ENCODE measurements at regions not wholly inside any gene's neighbourhood (a gene's known extent, or its start where the extent isn't known, plus 50 kb on each side); places are given as distances from the start of the nearest gene placed in this dataset.

DNA sequence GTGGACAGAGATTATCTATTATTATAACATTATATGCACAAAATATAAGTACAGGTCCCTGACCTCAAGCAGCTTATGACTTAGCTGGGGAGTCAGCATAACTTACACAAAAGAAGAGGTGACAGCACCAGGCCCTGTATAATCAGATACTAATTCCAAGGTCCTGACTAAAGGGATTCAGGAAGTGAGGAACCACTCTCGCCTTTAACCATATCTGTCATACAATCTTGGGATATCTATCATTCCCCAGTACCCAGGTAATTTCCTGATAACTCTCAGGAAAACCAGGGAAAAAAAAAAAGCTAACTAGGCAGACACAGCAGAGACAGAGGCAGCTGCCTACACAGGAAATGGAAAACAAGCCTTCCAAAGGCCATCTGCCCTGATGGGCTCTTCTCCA is 78.5 kb upstream of the CAMK1G start:
- intact Hi-C loops (cut with micrococcal nuclease; ENCODE audit: unreplicated experiment) = no loop called here

DNA sequence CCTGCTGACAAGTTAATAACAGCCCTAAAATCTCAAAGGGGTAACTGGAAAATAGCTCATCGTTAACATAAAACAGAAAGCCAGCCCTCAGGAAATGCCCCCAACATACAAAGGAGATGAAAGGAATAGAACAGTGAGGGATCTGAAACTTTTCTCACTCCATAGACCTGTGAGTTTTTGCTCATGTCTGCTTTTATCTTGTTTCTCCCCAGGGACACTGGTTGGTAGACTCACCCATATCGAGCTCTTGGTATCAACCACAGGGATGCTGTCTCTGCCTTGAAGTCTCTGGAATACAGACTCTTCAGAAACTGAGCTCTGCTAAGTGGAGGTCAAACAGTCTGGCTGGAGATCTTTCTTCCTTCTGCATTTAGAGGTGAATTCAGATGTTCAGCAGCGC is 77.4 kb upstream of the CAMK1G start:
- POLR2A ChIA-PET = no interaction called here

More for the DNA sequence above, 78.5 kb upstream of the CAMK1G start:
- H3K36me3 Mint-ChIP-seq (ENCODE audit: insufficient read depth, unreplicated experiment) = no peaks in the 10 kb centered on the region
- ChIA-PET CTCF (interaction anchor here (1.3 kb wide), 1 partner anchor 9 kb away, joined by 5 read pairs; no protein-coding TSS in a partner anchor), POLR2A (no interaction called here)
- Histone ChIP-seq H3K4me1 (no peaks in the 10 kb centered on the region), H3K36me3 (ENCODE audit: control insufficient read depth, insufficient read depth, low read length) (no peaks in the 10 kb centered on the region), H3K9me3 (peaks cover 10% of the 10 kb centered on the region; the same call in 1 of the 2 replicates), H3K27me3 (replicated peaks; ENCODE audit: control insufficient read depth, insufficient read depth, low read length) (no peaks in the 10 kb centered on the region), H3K4me3 (ENCODE audit: low read depth, low read length) (no peak overlapping the region)
- H3K9me3 Mint-ChIP-seq (ENCODE audit: unreplicated experiment) = peaks cover 16% of the 10 kb centered on the region
- TF ChIP-seq, protein P1, sequence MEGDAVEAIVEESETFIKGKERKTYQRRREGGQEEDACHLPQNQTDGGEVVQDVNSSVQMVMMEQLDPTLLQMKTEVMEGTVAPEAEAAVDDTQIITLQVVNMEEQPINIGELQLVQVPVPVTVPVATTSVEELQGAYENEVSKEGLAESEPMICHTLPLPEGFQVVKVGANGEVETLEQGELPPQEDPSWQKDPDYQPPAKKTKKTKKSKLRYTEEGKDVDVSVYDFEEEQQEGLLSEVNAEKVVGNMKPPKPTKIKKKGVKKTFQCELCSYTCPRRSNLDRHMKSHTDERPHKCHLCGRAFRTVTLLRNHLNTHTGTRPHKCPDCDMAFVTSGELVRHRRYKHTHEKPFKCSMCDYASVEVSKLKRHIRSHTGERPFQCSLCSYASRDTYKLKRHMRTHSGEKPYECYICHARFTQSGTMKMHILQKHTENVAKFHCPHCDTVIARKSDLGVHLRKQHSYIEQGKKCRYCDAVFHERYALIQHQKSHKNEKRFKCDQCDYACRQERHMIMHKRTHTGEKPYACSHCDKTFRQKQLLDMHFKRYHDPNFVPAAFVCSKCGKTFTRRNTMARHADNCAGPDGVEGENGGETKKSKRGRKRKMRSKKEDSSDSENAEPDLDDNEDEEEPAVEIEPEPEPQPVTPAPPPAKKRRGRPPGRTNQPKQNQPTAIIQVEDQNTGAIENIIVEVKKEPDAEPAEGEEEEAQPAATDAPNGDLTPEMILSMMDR (IDR thresholded peaks at IDR 0.05; ENCODE audit: insufficient read depth in 1 of 2, low read depth in 1 of 2, low read length in 1 of 2, severe bottlenecking in 1 of 2, unreplicated experiment in 1 of 2) = no peak
- no peak overlapping the region for H3K27ac Mint-ChIP-seq (ENCODE audit: unreplicated experiment)
- H3K4me1 Mint-ChIP-seq (ENCODE audit: low read depth, unreplicated experiment) = no peaks in the 10 kb centered on the region
- H3K4me3 Mint-ChIP-seq (ENCODE audit: unreplicated experiment) = no peak overlapping the region
- DNase-seq = no peak
- no peaks in the 10 kb centered on the region for H3K27me3 Mint-ChIP-seq (ENCODE audit: insufficient read depth, unreplicated experiment)
- no TSS peak for BruUV-seq (replicated peaks)

DNA sequence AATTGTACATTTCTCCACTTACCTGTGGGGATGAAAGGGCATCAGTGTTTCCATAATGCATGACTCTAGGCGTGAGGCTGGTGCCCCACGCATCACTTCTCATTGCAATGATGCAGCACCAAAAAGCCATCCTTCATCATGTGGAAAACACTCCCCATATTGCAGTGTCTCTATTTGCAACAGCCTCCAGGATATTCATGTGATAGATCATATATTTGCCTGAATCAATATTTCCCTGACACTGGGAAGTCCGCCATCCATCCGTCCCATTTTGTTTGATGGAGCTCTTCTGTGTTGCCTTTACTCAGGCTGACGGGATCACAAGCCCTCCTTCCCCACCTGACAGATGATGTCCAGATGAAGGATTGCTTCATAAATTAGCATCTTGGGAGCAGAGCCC is 74.5 kb upstream of the CAMK1G start:
- H3K4me3 ChIP-seq (ENCODE audit: low read depth, low read length) = no peak overlapping the region
- no peak for DNase-seq
- ChIA-PET CTCF (no interaction called here), POLR2A (no interaction called here)
- H3K27me3 Mint-ChIP-seq (ENCODE audit: insufficient read depth, unreplicated experiment) = peaks cover 3% of the 10 kb centered on the region
- TF ChIP-seq, protein P1 (IDR thresholded peaks at IDR 0.05; ENCODE audit: insufficient read depth in 1 of 2, low read depth in 1 of 2, low read length in 1 of 2, severe bottlenecking in 1 of 2, unreplicated experiment in 1 of 2) = no peak
- H3K27me3 ChIP-seq (replicated peaks; ENCODE audit: control insufficient read depth, insufficient read depth, low read length) = no peaks in the 10 kb centered on the region
- no peaks in the 10 kb centered on the region for H3K9me3 ChIP-seq
- no peaks in the 10 kb centered on the region for H3K4me1 ChIP-seq
- no peaks in the 10 kb centered on the region for H3K36me3 ChIP-seq (ENCODE audit: control insufficient read depth, insufficient read depth, low read length)
- BruUV-seq (replicated peaks) = no TSS peak
- H3K9me3 Mint-ChIP-seq (ENCODE audit: unreplicated experiment) = no peaks in the 10 kb centered on the region
- no peaks in the 10 kb centered on the region for H3K4me1 Mint-ChIP-seq (ENCODE audit: low read depth, unreplicated experiment)
- H3K36me3 Mint-ChIP-seq (ENCODE audit: insufficient read depth, unreplicated experiment) = no peaks in the 10 kb centered on the region
- H3K4me3 Mint-ChIP-seq (ENCODE audit: unreplicated experiment) = no peak overlapping the region
- no peak overlapping the region for H3K27ac Mint-ChIP-seq (ENCODE audit: unreplicated experiment)
- intact Hi-C loops (cut with micrococcal nuclease; ENCODE audit: unreplicated experiment) = no loop called here

More for the DNA sequence above, 77.4 kb upstream of the CAMK1G start:
- Histone ChIP-seq H3K4me1 (no peaks in the 10 kb centered on the region), H3K27me3 (replicated peaks; ENCODE audit: control insufficient read depth, insufficient read depth, low read length) (no peaks in the 10 kb centered on the region), H3K9me3 (peaks cover 2% of the 10 kb centered on the region; the same call in 1 of the 2 replicates), H3K4me3 (ENCODE audit: low read depth, low read length) (no peak overlapping the region), H3K36me3 (ENCODE audit: control insufficient read depth, insufficient read depth, low read length) (no peaks in the 10 kb centered on the region)
- no TSS peak for BruUV-seq (replicated peaks)
- no peak for DNase-seq
- no peaks in the 10 kb centered on the region for H3K36me3 Mint-ChIP-seq (ENCODE audit: insufficient read depth, unreplicated experiment)
- no peaks in the 10 kb centered on the region for H3K4me1 Mint-ChIP-seq (ENCODE audit: low read depth, unreplicated experiment)
- peaks cover 5% of the 10 kb centered on the region for H3K9me3 Mint-ChIP-seq (ENCODE audit: unreplicated experiment)
- no peak overlapping the region for H3K4me3 Mint-ChIP-seq (ENCODE audit: unreplicated experiment)
- H3K27me3 Mint-ChIP-seq (ENCODE audit: insufficient read depth, unreplicated experiment) = peaks cover 3% of the 10 kb centered on the region
- TF ChIP-seq, protein P1 (IDR thresholded peaks at IDR 0.05; ENCODE audit: insufficient read depth in 1 of 2, low read depth in 1 of 2, low read length in 1 of 2, severe bottlenecking in 1 of 2, unreplicated experiment in 1 of 2) = no peak
- H3K27ac Mint-ChIP-seq (ENCODE audit: unreplicated experiment) = no peak overlapping the region
- intact Hi-C loops (cut with micrococcal nuclease; ENCODE audit: unreplicated experiment) = no loop called here
- CTCF ChIA-PET = interaction anchor here (1.3 kb wide), 1 partner anchor 8 kb away, joined by 5 read pairs; no protein-coding TSS in a partner anchor

All from Caco-2 (cell line).